HepG2 (cell line): ENCODE measurements at regions not wholly inside any gene's neighbourhood (a gene's known extent, or its start where the extent isn't known, plus 50 kb on each side); places are given as distances from the start of the nearest gene placed in this dataset.

Experiments
- NCOA1 ChIP-seq: sonication (generic); formaldehyde crosslinking; IDR thresholded peaks from 2 replicates; pipeline ENCODE4 v1.9.0; 2021; ENCODE audit warnings: missing genetic modification reagents
- TFDP1 ChIP-seq: IDR thresholded peaks from 2 replicates; pipeline ENCODE4 v1.6.1; 2016; ENCODE audit warnings: missing compliant biosample characterization, missing genetic modification reagents, borderline replicate concordance
- ZBTB37 ChIP-seq: sonication (generic); formaldehyde crosslinking; IDR thresholded peaks from 2 replicates; pipeline ENCODE4 v1.4.0; 2020; ENCODE audit warnings: mild to moderate bottlenecking, missing genetic modification reagents
- ZNF333 ChIP-seq: sonication (generic); formaldehyde crosslinking; IDR thresholded peaks from 2 replicates; pipeline ENCODE4 v1.4.0; 2020; ENCODE audit warnings: mild to moderate bottlenecking, missing genetic modification reagents, borderline replicate concordance
- ZNF446 ChIP-seq: sonication (generic); formaldehyde crosslinking; IDR thresholded peaks from 2 replicates; pipeline ENCODE4 v1.5.0; 2020; ENCODE audit warnings: mild to moderate bottlenecking, missing genetic modification reagents
- ZSCAN31 ChIP-seq: sonication (generic); formaldehyde crosslinking; IDR thresholded peaks from 2 replicates; pipeline ENCODE4 v1.5.0; 2020; ENCODE audit warnings: low read depth, mild to moderate bottlenecking, missing genetic modification reagents
- TF ChIP-seq, protein P1 (sequence below): IDR thresholded peaks from 2 replicates; pipeline ENCODE4 v1.6.1; 2012; ENCODE audit warnings: low read length, improper control_type of control experiment

DNA sequence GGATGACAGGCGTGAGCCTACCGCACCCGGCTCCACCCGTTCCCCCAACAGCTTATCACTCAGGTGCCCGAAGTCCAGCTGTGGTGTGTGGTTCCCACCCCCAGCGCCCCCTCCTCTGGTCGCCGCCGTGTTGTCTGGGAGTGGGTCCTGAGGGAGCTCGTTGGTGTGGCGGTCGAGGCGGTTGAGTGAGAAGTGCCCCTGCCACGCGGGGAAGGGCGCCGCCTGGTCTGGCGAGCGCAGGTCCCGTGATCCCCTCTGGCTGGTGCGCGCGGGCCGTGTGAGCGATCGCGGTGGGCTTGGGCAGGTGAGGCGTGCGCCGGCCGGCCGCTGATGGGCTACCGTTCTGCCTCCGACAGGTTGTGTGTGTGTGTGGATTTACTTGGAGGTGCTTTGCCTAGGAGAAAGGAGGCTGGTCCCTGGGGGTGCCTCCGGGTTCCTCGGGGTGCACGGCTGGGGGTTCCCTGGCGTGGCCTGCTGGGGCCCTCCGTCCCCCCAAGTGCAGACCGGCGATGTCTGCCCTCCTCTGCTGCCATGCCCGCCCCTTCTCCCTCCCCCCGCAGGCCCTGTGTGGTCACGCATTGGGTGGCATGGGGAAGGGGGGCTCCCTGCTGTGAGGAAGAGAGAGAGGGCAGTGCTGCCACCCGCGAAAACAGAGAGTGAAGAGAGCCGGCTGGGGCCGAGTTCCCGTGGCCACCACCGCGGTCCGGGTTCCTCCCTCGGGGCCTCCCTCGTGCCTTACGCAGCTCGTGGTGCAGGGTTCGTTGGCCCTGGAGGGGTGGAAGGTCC, 336.0 kb upstream of the DEFB115 start (continued):
- TF ChIP-seq, protein P1, sequence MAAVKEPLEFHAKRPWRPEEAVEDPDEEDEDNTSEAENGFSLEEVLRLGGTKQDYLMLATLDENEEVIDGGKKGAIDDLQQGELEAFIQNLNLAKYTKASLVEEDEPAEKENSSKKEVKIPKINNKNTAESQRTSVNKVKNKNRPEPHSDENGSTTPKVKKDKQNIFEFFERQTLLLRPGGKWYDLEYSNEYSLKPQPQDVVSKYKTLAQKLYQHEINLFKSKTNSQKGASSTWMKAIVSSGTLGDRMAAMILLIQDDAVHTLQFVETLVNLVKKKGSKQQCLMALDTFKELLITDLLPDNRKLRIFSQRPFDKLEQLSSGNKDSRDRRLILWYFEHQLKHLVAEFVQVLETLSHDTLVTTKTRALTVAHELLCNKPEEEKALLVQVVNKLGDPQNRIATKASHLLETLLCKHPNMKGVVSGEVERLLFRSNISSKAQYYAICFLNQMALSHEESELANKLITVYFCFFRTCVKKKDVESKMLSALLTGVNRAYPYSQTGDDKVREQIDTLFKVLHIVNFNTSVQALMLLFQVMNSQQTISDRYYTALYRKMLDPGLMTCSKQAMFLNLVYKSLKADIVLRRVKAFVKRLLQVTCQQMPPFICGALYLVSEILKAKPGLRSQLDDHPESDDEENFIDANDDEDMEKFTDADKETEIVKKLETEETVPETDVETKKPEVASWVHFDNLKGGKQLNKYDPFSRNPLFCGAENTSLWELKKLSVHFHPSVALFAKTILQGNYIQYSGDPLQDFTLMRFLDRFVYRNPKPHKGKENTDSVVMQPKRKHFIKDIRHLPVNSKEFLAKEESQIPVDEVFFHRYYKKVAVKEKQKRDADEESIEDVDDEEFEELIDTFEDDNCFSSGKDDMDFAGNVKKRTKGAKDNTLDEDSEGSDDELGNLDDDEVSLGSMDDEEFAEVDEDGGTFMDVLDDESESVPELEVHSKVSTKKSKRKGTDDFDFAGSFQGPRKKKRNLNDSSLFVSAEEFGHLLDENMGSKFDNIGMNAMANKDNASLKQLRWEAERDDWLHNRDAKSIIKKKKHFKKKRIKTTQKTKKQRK: no peak
- TF ChIP-seq ZNF333 (CRISPR knock-in tag): no peak
- no peak for TF ChIP-seq ZBTB37 (CRISPR knock-in tag)
- TF ChIP-seq NCOA1 (CRISPR knock-in tag): no peak
- TF ChIP-seq ZSCAN31 (CRISPR knock-in tag): no peak
- TF ChIP-seq TFDP1 (CRISPR knock-in tag): no peak
- no peak for TF ChIP-seq ZNF446 (CRISPR knock-in tag)
